Endothelial cell of umbilical vein (primary cell): ENCODE measurements at regions not wholly inside any gene's neighbourhood (a gene's known extent, or its start where the extent isn't known, plus 50 kb on each side); places are given as distances from the start of the nearest gene placed in this dataset.

Source experiments
- BruUV-seq: library from RNA; stranded (reverse); fragments of 400-500 nt; replicated peaks from 2 replicates; lab custom pipeline; 2021; lab: Mats Ljungman, UMichigan
- CTCF ChIA-PET: fragments of 300-600, 350-600 bp; sonication (Branson Sonifier 250); formaldehyde crosslinking; loops from one replicate; lab custom pipeline; 2021; ENCODE audit warnings: antibody characterized with exemption, inconsistent platforms; lab: Charles Lee
- POLR2A ChIA-PET: fragments of 300-600, 350-600 bp; sonication (Branson Sonifier 250); formaldehyde crosslinking; loops from one replicate; lab custom pipeline; 2021; ENCODE audit warnings: antibody characterized with exemption, inconsistent platforms; lab: Charles Lee
- DNase-seq: peaks from one replicate; pipeline ENCODE4 v3.0.0-alpha.2; 2011; ENCODE audit warnings: low read depth, low spot score
- FAIRE-seq: peaks from 2 replicates; lab custom pipeline; 2011; peaks lifted over from hg19 to GRCh38; lab: Jason Lieb, UNC
- H2AFZ ChIP-seq: 2 replicates; pipeline ENCODE4 v1.6.0; 2012; ENCODE audit warnings: low read depth, low read length, control low read depth, inconsistent platforms
- H3K27ac ChIP-seq: 2 replicates; pipeline ENCODE4 v1.5.1; 2011; ENCODE audit warnings: low read depth, mild to moderate bottlenecking, control low read depth, low read length, moderate library complexity; ENCODE audit not compliant: insufficient read depth
- H3K27me3 ChIP-seq, 2 experiments: 2 replicates each; pipeline versions ENCODE4 v1.6.0 to v1.6.1; 2011; ENCODE audit warnings: low read length in 2 of 2, mixed read lengths in 1 of 2; ENCODE audit not compliant: control insufficient read depth in 2 of 2, insufficient read depth in 2 of 2
- H3K36me3 ChIP-seq, 2 experiments: 2 replicates in 1 of 2; 3 replicates in 1 of 2; pipeline ENCODE4 v1.5.1; 2011; ENCODE audit warnings: low read length in 2 of 2, mild to moderate bottlenecking in 1 of 2, moderate library complexity in 1 of 2; ENCODE audit not compliant: control insufficient read depth in 2 of 2, insufficient read depth in 2 of 2; ENCODE audit errors: extremely low read depth in 1 of 2
- H3K4me1 ChIP-seq: 3 replicates; pipeline ENCODE4 v1.5.1; 2011; ENCODE audit warnings: mild to moderate bottlenecking, low read length; ENCODE audit not compliant: control insufficient read depth, insufficient read depth; ENCODE audit errors: extremely low read depth
- H3K4me2 ChIP-seq: 2 replicates; pipeline ENCODE4 v1.6.1; 2011; ENCODE audit warnings: low read length, control low read depth, mixed read lengths; ENCODE audit not compliant: insufficient read depth
- H3K4me3 ChIP-seq, 3 experiments: fragments of 200-600 bp in 1 of 3; sonication (generic), shearing (Covaris generic) in 1 of 3; replicated peaks in 1 of 3; 2 replicates each; pipeline ENCODE4 v1.5.1; 2011 to 2016; ENCODE audit warnings: control low read depth in 3 of 3, low read length in 3 of 3, mild to moderate bottlenecking in 2 of 3, inconsistent platforms in 1 of 3, low read depth in 1 of 3, moderate library complexity in 1 of 3; ENCODE audit not compliant: insufficient read depth in 1 of 3
- H3K79me2 ChIP-seq: 2 replicates; pipeline ENCODE4 v1.6.0; 2012; ENCODE audit warnings: low read length, inconsistent platforms; ENCODE audit not compliant: control insufficient read depth, insufficient read depth
- H3K9ac ChIP-seq: replicated peaks from 2 replicates; pipeline ENCODE3; 2011; ENCODE audit warnings: low read length, control low read depth; ENCODE audit not compliant: insufficient read depth; ENCODE audit errors: extremely low read depth
- H3K9me1 ChIP-seq: replicated peaks from 3 replicates; pipeline ENCODE4 v1.6.0; 2011; ENCODE audit warnings: mild to moderate bottlenecking, low read length; ENCODE audit not compliant: control insufficient read depth, insufficient read depth; ENCODE audit errors: extremely low read depth
- H3K9me3 ChIP-seq: replicated peaks from 2 replicates; pipeline ENCODE4 v1.5.1; 2012; ENCODE audit warnings: low read length, inconsistent platforms; ENCODE audit not compliant: control insufficient read depth, insufficient read depth
- H4K20me1 ChIP-seq: replicated peaks from 2 replicates; pipeline ENCODE3; 2011; ENCODE audit warnings: mild to moderate bottlenecking, low read length; ENCODE audit not compliant: control insufficient read depth, insufficient read depth; ENCODE audit errors: extremely low read depth
- EZH2 ChIP-seq: IDR thresholded peaks from 2 replicates; pipeline ENCODE4 v1.6.1; 2012; ENCODE audit warnings: borderline replicate concordance, low read depth, mild to moderate bottlenecking, moderate library complexity, low read length, inconsistent platforms; ENCODE audit not compliant: severe bottlenecking
- FOS ChIP-seq: IDR thresholded peaks from 2 replicates; pipeline ENCODE4 v1.6.1; 2011; ENCODE audit warnings: mild to moderate bottlenecking, low read length, moderate library complexity, borderline replicate concordance; ENCODE audit not compliant: insufficient read depth
- GATA2 ChIP-seq: IDR thresholded peaks from 2 replicates; pipeline ENCODE4 v1.7.0; 2011; ENCODE audit warnings: low read depth, mild to moderate bottlenecking, moderate library complexity, mixed read lengths, low read length; ENCODE audit not compliant: insufficient read length, insufficient read depth
- JUN ChIP-seq: IDR thresholded peaks from 2 replicates; pipeline ENCODE4 v1.6.1; 2011; ENCODE audit warnings: borderline replicate concordance, low read depth; ENCODE audit not compliant: insufficient read length, insufficient read depth
- MYC ChIP-seq: IDR thresholded peaks from one replicate; pipeline ENCODE4 v1.6.1; 2011; ENCODE audit warnings: mild to moderate bottlenecking, low read depth, low read length
- POLR2A ChIP-seq: IDR thresholded peaks from 2 replicates; pipeline ENCODE4 v1.6.1; 2012; ENCODE audit warnings: low read depth, mild to moderate bottlenecking, control low read depth, low read length
- POLR2AphosphoS5 ChIP-seq: IDR thresholded peaks from 2 replicates; pipeline ENCODE4 v1.6.1; 2012; ENCODE audit warnings: low read depth, mild to moderate bottlenecking, control low read depth, low read length, moderate library complexity; ENCODE audit not compliant: insufficient read depth
- dilution Hi-C: fragments of 300-500 bp; cut with MboI; formaldehyde crosslinking; loops from one replicate; pipeline ENCODE4 v1.15.0; 2019; ENCODE audit warnings: low sequenced_read_pairs; ENCODE audit not compliant: extremely low pct_ligation_motif_present
- intact Hi-C: fragments of 100-400 bp; cut with micrococcal nuclease; formaldehyde crosslinking; loops from one replicate; pipeline ENCODE4 v1.10.0; 2022
- TF ChIP-seq, protein P1 (sequence below): IDR thresholded peaks from 2 replicates; pipeline ENCODE4 v1.6.1; 2011; ENCODE audit not compliant: insufficient read depth, insufficient read length
- TF ChIP-seq, protein P2 (sequence below), 2 donors: IDR thresholded peaks; 1 replicate in 1 of 2; 2 replicates in 1 of 2; pipeline ENCODE4 v1.5.1; 2011; ENCODE audit warnings: low read length in 2 of 2, mild to moderate bottlenecking in 2 of 2, moderate library complexity in 2 of 2, control low read depth in 1 of 2, inconsistent platforms in 1 of 2, low read depth in 1 of 2; ENCODE audit not compliant: insufficient read depth in 1 of 2; ENCODE audit errors: extremely low read depth in 1 of 2

DNA sequence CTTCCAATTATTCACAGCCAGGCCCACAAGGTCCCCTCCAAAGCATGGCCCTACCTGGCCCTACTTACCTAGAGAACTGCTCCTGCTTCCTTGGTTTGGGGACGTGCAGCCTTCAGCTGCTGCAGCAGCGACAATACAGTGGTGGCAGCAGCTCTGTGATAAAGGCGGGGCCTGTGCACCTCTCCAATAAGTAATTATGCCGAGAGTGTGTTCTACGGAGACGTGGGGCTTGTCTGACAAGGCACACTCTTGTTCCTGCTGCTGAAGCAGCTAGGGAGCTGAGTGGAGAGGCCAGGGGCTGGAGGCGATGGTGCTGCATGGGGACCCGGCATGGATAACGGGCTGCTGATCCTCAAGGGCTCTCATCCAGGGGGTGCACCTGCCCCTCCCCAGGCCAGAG, 98.0 kb upstream of the THY1 start:
- DNase-seq (no peak), FAIRE-seq (no peak)
- Histone ChIP-seq H3K9me3 (no peaks in the 10 kb centered on the region), H3K79me2 (no peaks in the 10 kb centered on the region), H3K27me3 (no peaks in the 10 kb centered on the region), H3K4me3 (no peak overlapping the region), H3K9me1 (no peaks in the 10 kb centered on the region), H3K36me3 (no peaks in the 10 kb centered on the region), H3K4me1 (no peaks in the 10 kb centered on the region), H4K20me1 (no peaks in the 10 kb centered on the region), H2AFZ (no peak overlapping the region), H3K9ac (no peak overlapping the region), H3K27ac (no peak overlapping the region), H3K4me2 (no peak overlapping the region)
- dilution Hi-C loops = no loop called here
- CTCF ChIA-PET = interaction anchor here (1.4 kb wide), 1 partner anchor 29 kb away, joined by 4 read pairs; no protein-coding TSS in a partner anchor
- POLR2A ChIA-PET = no interaction called here
- BruUV-seq = no TSS peak
- no peak for TF ChIP-seq GATA2
- no peak for TF ChIP-seq FOS
- TF ChIP-seq POLR2AphosphoS5 = no peak
- TF ChIP-seq MYC = no peak
- TF ChIP-seq, protein P1, sequence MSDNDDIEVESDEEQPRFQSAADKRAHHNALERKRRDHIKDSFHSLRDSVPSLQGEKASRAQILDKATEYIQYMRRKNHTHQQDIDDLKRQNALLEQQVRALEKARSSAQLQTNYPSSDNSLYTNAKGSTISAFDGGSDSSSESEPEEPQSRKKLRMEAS = no peak
- no peak for TF ChIP-seq EZH2
- no peak for TF ChIP-seq JUN
- TF ChIP-seq POLR2A = no peak
- TF ChIP-seq, protein P2, sequence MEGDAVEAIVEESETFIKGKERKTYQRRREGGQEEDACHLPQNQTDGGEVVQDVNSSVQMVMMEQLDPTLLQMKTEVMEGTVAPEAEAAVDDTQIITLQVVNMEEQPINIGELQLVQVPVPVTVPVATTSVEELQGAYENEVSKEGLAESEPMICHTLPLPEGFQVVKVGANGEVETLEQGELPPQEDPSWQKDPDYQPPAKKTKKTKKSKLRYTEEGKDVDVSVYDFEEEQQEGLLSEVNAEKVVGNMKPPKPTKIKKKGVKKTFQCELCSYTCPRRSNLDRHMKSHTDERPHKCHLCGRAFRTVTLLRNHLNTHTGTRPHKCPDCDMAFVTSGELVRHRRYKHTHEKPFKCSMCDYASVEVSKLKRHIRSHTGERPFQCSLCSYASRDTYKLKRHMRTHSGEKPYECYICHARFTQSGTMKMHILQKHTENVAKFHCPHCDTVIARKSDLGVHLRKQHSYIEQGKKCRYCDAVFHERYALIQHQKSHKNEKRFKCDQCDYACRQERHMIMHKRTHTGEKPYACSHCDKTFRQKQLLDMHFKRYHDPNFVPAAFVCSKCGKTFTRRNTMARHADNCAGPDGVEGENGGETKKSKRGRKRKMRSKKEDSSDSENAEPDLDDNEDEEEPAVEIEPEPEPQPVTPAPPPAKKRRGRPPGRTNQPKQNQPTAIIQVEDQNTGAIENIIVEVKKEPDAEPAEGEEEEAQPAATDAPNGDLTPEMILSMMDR (IDR thresholded peaks at IDR 0.05; ENCODE audit: extremely low read depth in 1 of 2, insufficient read depth in 1 of 2, low read depth in 1 of 2, low read length in 2 of 2) = no peak
- intact Hi-C loops = no loop called here
